ENCODE measurements at regions not wholly inside any gene's neighbourhood (a gene's known extent, or its start where the extent isn't known, plus 50 kb on each side); places are given as distances from the start of the nearest gene placed in this dataset.

GRCh38 chr9:103707181-103707580 lies 386.9 kb upstream of the SMC2 start:
- no peaks in the 10 kb centered on the region for H3K27me3 ChIP-seq (ENCODE audit: control insufficient read depth in 1 of 2, insufficient read depth in 2 of 2, low read length in 2 of 2)
- peaks cover 26% of the 10 kb centered on the region for H3K9me3 ChIP-seq (ENCODE audit: low read length)
- H3K4me3 ChIP-seq (replicated peaks in 1 of 3; ENCODE audit: insufficient read depth in 1 of 3, low read depth in 2 of 3, low read length in 3 of 3) = no peak overlapping the region
- no peak overlapping the region for H2AFZ ChIP-seq (ENCODE audit: low read length)
- ChIA-PET POLR2A (no interaction called here), CTCF (ENCODE audit: low intra/inter-chr PET ratio, low total read pairs) (no interaction called here)
- WGBS (ENCODE audit: low lambda C conversion rate) = 0% methylated on average over 2 of the region's 2 CpGs
- no peak overlapping the region for H3K4me2 ChIP-seq (ENCODE audit: low read depth, low read length)
- H3K9ac ChIP-seq (ENCODE audit: insufficient read depth, low read depth, low read length) = no peak overlapping the region
- FAIRE-seq (no peak), ATAC-seq (no peak), DNase-seq (ENCODE audit: low spot score) (no peak)
- in situ Hi-C loops (cut with HindIII; ENCODE audit: extremely low pct_ligation_motif_present, low pct_unique_long_range_greater_than_20kb) = no loop called here
- no peaks in the 10 kb centered on the region for H3K4me1 ChIP-seq (ENCODE audit: insufficient read depth, low read length)
- no TSS peak for BruUV-seq (replicated peaks)
- H3K27ac ChIP-seq (ENCODE audit: extremely low read length, insufficient read depth, low read length) = no peak overlapping the region
- no peak for TF ChIP-seq NFIC (IDR thresholded peaks at IDR 0.05; ENCODE audit: low read length)
- no peak for TF ChIP-seq HMGXB3 (CRISPR knock-in tag; IDR thresholded peaks at IDR 0.05; ENCODE audit: borderline replicate concordance)
- no peak for TF ChIP-seq ARNTL (CRISPR knock-in tag; IDR thresholded peaks at IDR 0.05)
- no peak for TF ChIP-seq GTF2F1 (IDR thresholded peaks at IDR 0.05; ENCODE audit: low read length)
- no peak for TF ChIP-seq FOXP4 (CRISPR knock-in tag; IDR thresholded peaks at IDR 0.05)
- no peak for TF ChIP-seq ZNF547 (CRISPR knock-in tag; IDR thresholded peaks at IDR 0.05)
- no peak for TF ChIP-seq CREB3 (CRISPR knock-in tag; IDR thresholded peaks at IDR 0.05)
- TF ChIP-seq JUND (CRISPR knock-in tag; IDR thresholded peaks at IDR 0.05) = no peak
- no peak for TF ChIP-seq EEA1 (CRISPR knock-in tag; IDR thresholded peaks at IDR 0.05; ENCODE audit: borderline replicate concordance)
- no peak for TF ChIP-seq ZNF317 (CRISPR knock-in tag; IDR thresholded peaks at IDR 0.05)
- no peak for TF ChIP-seq ZNF160 (CRISPR knock-in tag; IDR thresholded peaks at IDR 0.05)
- TF ChIP-seq ZNF564 (CRISPR knock-in tag; IDR thresholded peaks at IDR 0.05) = no peak
- no peak for TF ChIP-seq ZNF644 (CRISPR knock-in tag; IDR thresholded peaks at IDR 0.05; ENCODE audit: low read depth)
- TF ChIP-seq ZSCAN22 (CRISPR knock-in tag; IDR thresholded peaks at IDR 0.05) = no peak
- TF ChIP-seq BATF2 (CRISPR knock-in tag; IDR thresholded peaks at IDR 0.05) = no peak
- TF ChIP-seq ZNF788 (CRISPR knock-in tag; IDR thresholded peaks at IDR 0.05; ENCODE audit: borderline replicate concordance) = no peak
- no peak for TF ChIP-seq PHB2 (IDR thresholded peaks at IDR 0.05; ENCODE audit: partially characterized antibody)
- no peak for TF ChIP-seq TRAFD1 (CRISPR knock-in tag; IDR thresholded peaks at IDR 0.05; ENCODE audit: borderline replicate concordance)
- intact Hi-C loops (cut with micrococcal nuclease; ENCODE audit: unreplicated experiment) = no loop called here
- H4K20me1 ChIP-seq (ENCODE audit: insufficient read depth, low read length) = no peaks in the 10 kb centered on the region
- no peaks in the 10 kb centered on the region for H3K79me2 ChIP-seq (ENCODE audit: insufficient read depth, low read length)
- no peaks in the 10 kb centered on the region for H3K36me3 ChIP-seq (replicated peaks in 1 of 2; ENCODE audit: control insufficient read depth in 1 of 2, insufficient read depth in 2 of 2, low read length in 2 of 2)
